Kidney glomerular epithelial cell (primary cell): ENCODE measurements at regions not wholly inside any gene's neighbourhood (a gene's known extent, or its start where the extent isn't known, plus 50 kb on each side); places are given as distances from the start of the nearest gene placed in this dataset.
"Not testable (repeated sequence)": the region's sequence is repeated elsewhere in the genome, so short reads cannot be mapped to it uniquely, and the experiment has no call there.

ENCODE experiments used
- DNase-seq: peaks from one replicate; lab custom pipeline; 2025; lab: John Stamatoyannopoulos, UW

- no peak for DNase-seq
These were observed 183.3 kb upstream of the PDE10A start for GRCh38 chr6:165846123-165846966.

- no peak for DNase-seq
These were observed 182.5 kb upstream of the PDE10A start for GRCh38 chr6:165845493-165845892.

- DNase-seq = no peak
These were observed 181.8 kb upstream of the PDE10A start for GRCh38 chr6:165844801-165845364.

- no peak for DNase-seq
These were observed 181.2 kb upstream of the PDE10A start for GRCh38 chr6:165844232-165844631.

- DNase-seq = no peak
These were observed 180.6 kb upstream of the PDE10A start for GRCh38 chr6:165843568-165844113.

- DNase-seq = no peak
These were observed 180.1 kb upstream of the PDE10A start for GRCh38 chr6:165843121-165843520.

- no peak for DNase-seq
These were observed 179.4 kb upstream of the PDE10A start for GRCh38 chr6:165842281-165842936.

- no peak for DNase-seq
These were observed 178.1 kb upstream of the PDE10A start for GRCh38 chr6:165841153-165841558.

GRCh38 chr6:165837948-165838745, 175.1 kb upstream of the PDE10A start:
- no peak for DNase-seq

- not testable (repeated sequence) for DNase-seq
These were observed 173.6 kb upstream of the PDE10A start for GRCh38 chr6:165836648-165837047.

- no peak for DNase-seq
These were observed 172.4 kb upstream of the PDE10A start for GRCh38 chr6:165835410-165835851.

- DNase-seq = peak; percentile 44
These were observed 171.7 kb upstream of the PDE10A start for GRCh38 chr6:165834613-165835259.

- DNase-seq = no peak
These were observed 170.3 kb upstream of the PDE10A start for GRCh38 chr6:165833355-165833754.

GRCh38 chr6:165831812-165832510, 168.9 kb upstream of the PDE10A start:
- DNase-seq = no peak

GRCh38 chr6:165830761-165831160, 167.7 kb upstream of the PDE10A start:
- no peak for DNase-seq

GRCh38 chr6:165829376-165829775, 166.3 kb upstream of the PDE10A start:
- DNase-seq = no peak

GRCh38 chr6:165827190-165827518, 164.1 kb upstream of the PDE10A start:
- no peak for DNase-seq

- no peak for DNase-seq
These were observed 163.6 kb upstream of the PDE10A start for GRCh38 chr6:165826487-165827189.

GRCh38 chr6:165825256-165825815, 162.3 kb upstream of the PDE10A start:
- no peak for DNase-seq
